G401 (cell line): ENCODE measurements at regions not wholly inside any gene's neighbourhood (a gene's known extent, or its start where the extent isn't known, plus 50 kb on each side); places are given as distances from the start of the nearest gene placed in this dataset.

Source experiments
- DNase-seq: peaks from one replicate; pipeline ENCODE4 v3.0.0-alpha.2; 2015; ENCODE audit warnings: low spot score
- in situ Hi-C: cut with HindIII; loops from 2 replicates; pipeline ENCODE4 v1.10.0; 2016; ENCODE audit warnings: low sequenced_read_pairs, mixed read lengths

DNA sequence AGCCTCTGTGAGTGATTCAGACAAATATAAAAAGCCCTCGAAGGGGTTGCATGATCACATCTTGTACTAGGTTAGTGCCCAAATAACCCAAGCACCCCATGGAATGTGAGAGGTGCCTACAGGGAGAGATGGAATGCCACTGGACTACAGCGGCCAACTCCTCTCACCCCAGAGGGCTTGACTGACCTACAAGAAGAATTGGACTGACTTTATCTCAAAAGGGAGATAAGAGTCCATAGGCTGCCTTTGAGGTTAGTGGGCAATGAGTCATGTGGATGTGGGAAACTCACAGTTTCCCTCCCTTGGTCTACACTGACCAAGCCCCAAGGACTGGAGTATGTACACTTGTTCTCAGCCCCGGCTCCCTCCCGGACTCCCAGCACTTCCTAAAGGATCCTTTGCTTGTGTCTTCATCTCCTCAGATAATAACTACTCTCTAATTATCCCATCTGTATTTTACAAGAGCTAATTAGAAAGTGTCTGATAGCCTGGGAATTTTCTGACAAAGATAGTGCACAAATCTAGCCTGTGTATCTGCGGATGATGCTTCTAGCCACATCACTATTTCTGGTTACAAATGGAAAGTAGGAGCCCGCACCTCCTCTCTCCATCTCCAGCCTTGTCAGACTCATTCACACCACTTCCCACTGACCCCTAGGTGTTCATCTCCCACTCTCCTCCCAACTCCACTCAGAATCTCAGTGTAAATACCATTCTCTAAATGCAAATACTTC, 547.8 kb upstream of the TBL1XR1 start:
- in situ Hi-C loops, result no loop called here
- DNase-seq, result no peak

- in situ Hi-C loops, result no loop called here
- DNase-seq, result no peak
Measured at GRCh38 chr3:177745607-177746005, 548.3 kb upstream of the TBL1XR1 start.

- DNase-seq, result no peak
- in situ Hi-C loops, result no loop called here
Measured at GRCh38 chr3:177746337-177746933, 549.2 kb upstream of the TBL1XR1 start.

- in situ Hi-C loops, result no loop called here
- DNase-seq, result no peak
Measured at GRCh38 chr3:177749836-177750235, 552.6 kb upstream of the TBL1XR1 start.

GRCh38 chr3:177750436-177750835, 553.2 kb upstream of the TBL1XR1 start:
- in situ Hi-C loops, result no loop called here
- no peak for DNase-seq

GRCh38 chr3:177751770-177752169, 554.5 kb upstream of the TBL1XR1 start:
- in situ Hi-C loops, result no loop called here
- peak; percentile 63 for DNase-seq

- in situ Hi-C loops, result no loop called here
Measured at GRCh38 chr3:177752831-177753230, 555.5 kb upstream of the TBL1XR1 start.

DNA sequence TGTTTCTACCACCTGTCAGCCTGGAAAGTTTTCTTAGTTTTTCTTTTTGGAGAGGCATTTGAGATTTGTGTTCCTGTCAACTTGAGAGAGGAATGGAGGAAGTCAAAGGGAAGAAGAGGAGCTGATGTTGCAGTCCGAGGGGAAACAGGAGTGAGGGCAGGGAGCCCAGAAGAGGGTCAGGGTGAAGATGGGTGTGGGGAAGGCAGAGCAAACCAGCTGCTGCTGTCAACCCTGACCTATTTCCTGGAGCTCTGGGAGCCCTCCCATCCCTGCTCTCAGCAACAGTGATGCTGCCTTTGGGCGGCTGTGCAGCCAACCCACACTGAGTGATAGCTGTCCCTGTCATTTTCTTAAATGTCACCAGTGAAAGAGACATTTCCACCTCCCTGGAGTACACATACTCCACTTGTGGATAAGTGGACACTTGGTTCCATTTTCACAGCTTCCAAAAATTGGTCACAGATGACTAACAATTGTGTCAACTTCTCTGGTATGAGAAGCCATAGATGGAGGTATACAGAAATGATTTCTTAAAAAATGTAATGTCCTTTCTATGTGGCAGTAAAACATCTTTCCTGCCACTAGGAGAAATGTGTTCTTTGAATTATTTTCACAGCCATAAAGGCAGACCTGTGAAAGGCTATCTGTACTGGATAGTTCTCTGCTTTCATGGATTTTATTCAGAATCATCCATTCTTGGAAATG, 556.3 kb upstream of the TBL1XR1 start:
- in situ Hi-C loops, result no loop called here
- no peak for DNase-seq

More at GRCh38 chr3:177752831-177753230, 555.5 kb upstream of the TBL1XR1 start:
- no peak for DNase-seq

- in situ Hi-C loops, result no loop called here
- no peak for DNase-seq
Measured at GRCh38 chr3:177754508-177754921, 557.2 kb upstream of the TBL1XR1 start.

DNA sequence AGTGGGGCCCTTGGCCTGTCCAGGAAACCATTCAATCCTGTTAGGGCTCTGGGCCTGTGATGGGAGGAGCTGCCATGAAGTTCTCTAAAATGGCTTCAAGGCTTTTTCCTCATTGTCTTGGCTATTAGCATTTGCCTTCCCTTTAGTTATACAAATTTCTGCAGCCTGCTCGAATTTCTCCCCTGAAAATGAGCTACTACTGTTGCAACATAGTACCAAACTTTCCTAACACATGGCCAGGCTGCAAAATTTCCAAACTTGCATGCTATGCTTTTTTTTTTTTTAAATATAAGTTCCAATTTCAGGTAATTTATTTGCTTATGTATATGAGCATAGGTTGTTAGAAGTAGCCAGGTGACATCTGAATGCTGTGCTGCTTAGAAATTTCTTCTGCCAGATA, 560.8 kb upstream of the TBL1XR1 start:
- in situ Hi-C loops, result no loop called here

DNA sequence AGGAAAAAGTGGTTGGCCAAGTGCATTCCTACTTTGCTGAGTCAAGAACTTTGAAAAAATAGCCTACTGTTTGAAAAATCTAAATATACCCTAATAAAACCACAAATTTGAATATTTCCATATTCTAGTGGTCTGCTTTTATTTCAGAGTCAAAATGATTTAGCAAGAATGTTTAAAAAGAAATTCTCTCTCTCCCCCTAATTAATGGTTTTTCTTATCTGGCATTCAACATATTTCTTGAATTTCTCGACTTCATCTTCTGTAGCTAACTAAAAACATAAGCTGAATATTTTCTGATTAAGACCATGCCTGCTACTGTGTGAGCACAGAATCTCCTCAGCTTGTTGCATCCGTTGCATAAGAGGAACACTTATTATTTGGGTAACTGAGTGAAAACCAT, 563.5 kb upstream of the TBL1XR1 start:
- no peak for DNase-seq
- in situ Hi-C loops, result no loop called here

More for the DNA sequence above, 560.8 kb upstream of the TBL1XR1 start:
- DNase-seq, result no peak

DNA sequence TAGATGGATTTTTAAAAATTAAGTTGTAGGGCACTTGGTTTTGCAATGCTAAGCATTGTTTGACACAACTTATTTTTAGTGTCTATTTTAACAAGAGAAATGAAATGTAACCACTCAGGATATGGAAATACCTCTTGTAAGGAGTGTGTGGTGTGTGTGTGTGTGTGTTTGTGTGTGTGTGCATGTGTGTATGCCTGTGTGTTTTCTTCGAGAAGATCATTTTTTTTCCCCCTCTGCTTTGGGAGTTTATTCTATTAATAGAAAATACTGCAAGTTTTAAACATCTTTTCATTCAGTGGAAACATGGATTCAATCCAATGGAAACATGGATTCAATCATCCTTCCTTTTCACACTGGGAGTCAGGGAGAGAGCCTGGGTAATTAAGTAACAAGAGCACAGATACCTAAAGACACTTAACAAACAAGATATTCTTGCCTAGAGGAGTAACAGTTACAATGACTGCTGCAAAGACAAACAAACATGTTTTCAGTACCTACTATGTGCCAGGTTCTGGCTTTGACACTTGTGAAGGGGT, 567.2 kb upstream of the TBL1XR1 start:
- in situ Hi-C loops, result no loop called here
- DNase-seq, result no peak

DNA sequence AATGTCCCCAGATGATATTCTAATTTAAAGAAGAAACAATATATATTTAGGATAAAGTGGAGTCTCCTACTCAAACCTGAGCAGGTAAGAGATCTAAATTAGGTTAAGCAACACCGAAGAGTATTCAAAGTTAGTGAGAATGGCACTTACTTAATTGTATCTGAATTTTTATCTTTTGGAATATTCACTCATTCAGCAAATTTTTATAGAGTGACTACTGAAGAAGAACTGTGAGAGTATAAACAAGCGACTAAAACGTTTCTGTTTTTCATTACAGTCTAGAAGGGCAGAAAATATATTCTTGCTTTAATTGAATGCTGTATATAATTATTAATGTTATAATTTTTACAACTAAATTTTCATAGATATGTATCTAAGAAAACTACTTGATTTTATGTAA, 567.7 kb upstream of the TBL1XR1 start:
- in situ Hi-C loops, result no loop called here

DNA sequence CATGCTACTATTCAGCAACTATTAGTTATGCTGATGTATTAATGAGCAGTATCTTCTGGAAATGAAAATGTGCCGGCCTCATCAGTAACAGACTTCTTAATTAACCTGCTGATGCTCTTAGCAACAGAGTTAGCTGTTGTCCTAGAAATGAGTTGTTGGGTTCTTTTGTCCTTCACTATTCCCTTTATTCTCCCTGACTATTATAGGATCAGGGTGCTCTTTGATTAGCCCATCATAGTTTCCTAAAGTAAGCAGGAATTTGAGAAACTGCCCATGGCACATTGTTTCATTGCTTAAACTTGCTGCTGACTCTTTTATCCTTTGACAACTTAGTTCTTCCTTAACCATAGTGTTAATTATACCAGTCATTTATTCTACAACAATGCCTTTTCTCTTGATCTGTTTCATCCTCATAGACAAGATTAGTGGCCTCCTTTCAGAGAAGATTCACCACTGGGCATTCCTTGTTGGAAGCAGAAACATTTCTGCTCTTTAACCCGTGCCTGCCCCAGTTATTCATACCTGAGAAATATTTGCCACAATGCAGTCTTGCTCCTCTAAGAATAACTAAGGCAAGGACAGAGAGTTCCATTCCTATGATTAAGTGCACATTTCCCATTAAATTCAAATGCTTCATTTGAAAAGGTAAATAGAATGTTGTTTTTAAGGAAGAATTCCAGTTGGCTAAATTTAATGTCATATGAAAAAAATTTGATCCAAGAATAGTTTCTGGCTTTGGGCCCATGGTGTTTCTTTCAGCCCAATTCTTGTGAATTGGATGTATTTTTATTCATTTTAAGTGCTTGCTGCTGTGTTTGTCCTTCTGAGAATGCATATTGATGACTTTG, 573.3 kb upstream of the TBL1XR1 start:
- in situ Hi-C loops, result no loop called here
- DNase-seq, result peak; percentile 23

More for the DNA sequence above, 567.7 kb upstream of the TBL1XR1 start:
- DNase-seq, result no peak

DNA sequence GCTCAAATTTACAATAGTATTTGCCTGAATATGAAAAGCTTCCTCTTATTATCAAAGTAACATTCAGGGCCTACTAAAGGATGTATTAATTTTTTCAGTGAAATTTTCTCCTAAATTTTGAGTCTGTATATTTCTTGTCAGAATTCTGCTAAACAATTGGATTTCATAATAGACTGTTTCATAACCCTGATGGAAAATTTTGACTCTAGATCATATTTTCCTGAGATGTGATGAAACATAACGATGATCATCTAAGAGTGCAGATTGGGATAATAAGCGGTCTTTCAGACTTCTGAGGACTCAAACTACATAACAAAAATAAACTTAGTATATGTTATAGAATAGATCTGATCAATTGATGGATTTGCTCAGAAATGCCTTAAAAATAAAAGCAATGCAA, 574.5 kb upstream of the TBL1XR1 start:
- no peak for DNase-seq
- in situ Hi-C loops, result no loop called here

DNA sequence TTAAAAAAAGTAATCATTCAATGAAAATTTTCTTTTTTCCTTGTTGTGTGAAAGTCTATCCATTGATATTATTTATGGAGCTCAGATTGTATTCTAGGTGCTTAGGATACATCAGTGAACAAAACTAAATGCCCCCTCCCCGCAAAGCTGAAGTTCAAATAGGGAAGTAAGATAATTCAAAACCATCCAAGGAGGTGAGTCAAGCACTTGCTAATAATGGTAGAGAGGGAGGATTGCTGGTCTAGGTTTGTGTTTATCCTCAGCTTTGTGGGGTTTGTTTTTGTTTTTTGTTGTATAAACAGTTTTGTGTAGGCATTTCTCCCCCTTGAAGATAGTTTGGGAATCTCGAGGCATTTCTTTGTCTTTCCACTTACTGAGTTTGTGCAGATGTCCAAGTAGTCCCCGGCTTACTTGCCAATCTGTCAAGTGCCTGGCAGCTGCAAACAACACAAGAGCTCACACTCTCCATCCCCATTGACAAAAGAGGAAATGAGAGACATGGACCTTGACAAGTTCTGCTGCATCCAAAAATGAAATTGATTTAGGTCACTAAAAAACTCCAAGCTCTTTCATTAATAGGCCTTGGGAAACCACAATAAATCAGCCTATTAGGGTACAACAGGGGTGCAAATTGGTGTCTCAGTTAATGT, 575.8 kb upstream of the TBL1XR1 start:
- in situ Hi-C loops, result no loop called here
- DNase-seq, result no peak

- in situ Hi-C loops, result no loop called here
- no peak for DNase-seq
Measured at GRCh38 chr3:177773717-177774116, 576.4 kb upstream of the TBL1XR1 start.

DNA sequence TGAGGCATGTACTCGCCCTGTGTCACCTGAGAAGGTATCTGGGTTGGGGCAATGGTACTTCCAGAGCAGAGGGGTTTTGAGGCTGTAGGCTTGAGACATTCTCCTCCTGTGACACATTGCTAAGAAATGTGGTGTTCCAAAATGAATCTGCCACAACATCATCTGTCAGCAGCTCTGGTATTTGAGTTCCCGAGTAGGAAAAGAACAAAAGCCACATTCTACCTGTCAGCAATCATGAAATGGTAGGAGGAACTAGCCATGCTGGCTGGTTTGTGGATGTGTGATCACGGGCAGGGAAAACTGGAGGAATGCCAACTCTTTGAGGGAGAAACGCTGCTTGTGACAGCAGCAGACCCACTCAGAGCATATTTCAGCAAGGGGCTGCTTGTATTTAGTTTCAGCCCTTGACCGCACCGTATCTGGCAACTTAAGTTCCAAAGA, 579.4 kb upstream of the TBL1XR1 start:
- in situ Hi-C loops, result no loop called here
- peak; percentile 8 for DNase-seq

DNA sequence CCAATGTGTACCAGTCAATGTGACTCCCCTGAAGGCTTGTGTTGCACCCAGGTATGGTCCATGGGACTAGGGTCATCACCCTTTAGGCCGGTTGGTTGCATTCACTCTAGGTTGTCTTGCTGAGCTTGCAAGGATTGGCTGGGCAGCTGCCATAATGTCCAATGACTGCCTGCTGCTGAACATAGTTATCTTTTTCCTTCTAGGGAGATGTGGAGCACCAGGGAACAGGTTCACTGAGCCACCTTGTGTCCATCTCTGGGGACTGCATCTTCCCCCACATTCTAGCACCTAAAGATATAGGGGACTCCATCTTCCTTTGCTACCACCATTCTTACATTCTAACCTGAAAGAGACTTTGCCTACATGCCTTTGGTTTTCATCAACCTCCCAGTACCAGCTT, 580.4 kb upstream of the TBL1XR1 start:
- peak; percentile 34 for DNase-seq
- in situ Hi-C loops, result no loop called here
